Stomach (tissue), 4 donors: ENCODE measurements at regions not wholly inside any gene's neighbourhood (a gene's known extent, or its start where the extent isn't known, plus 50 kb on each side); places are given as distances from the start of the nearest gene placed in this dataset.

Experiments used
- EP300 ChIP-seq: sonication (generic); formaldehyde crosslinking; IDR thresholded peaks from one replicate; pipeline ENCODE4 v1.6.1; 2017; ENCODE audit warnings: antibody characterized with exemption
- POLR2A ChIP-seq, 4 donors: fragments of 450-650 bp; IDR thresholded peaks; one replicate each; pipeline ENCODE4 v1.6.1; 2016; ENCODE audit warnings: antibody characterized with exemption in 4 of 4, control low read depth in 2 of 4, mild to moderate bottlenecking in 1 of 4, moderate library complexity in 1 of 4
- TF ChIP-seq, protein P1 (sequence below), 7 experiments: fragments of 450-650 bp in 4 of 7; fragments of 200-600 bp in 3 of 7; sonication (generic) in 3 of 7; IDR thresholded peaks; one replicate each; pipeline ENCODE4 v1.5.1; 2016 to 2019; ENCODE audit warnings: antibody characterized with exemption in 7 of 7, control low read depth in 2 of 7, mild to moderate bottlenecking in 1 of 7

DNA sequence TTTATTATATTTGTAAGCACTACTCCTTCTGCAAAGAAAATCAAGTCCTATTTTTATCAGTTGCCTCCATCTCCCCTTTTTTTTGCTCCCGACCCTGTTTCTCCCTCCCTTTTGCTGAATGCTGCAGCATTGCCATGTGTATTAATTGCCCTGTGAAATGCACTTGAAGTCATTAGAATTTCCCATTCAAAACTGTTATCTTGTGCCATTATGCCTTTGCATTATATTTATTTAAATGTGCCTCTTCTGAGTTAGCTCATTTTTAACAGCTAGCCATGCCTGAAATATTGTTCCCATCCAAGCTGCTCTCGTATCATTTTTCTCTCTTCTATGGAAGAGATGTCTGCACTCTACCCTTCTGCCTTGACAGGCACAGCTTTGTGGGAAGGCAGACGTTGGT lies 404.0 kb upstream of the PLXNA2 start:
- TF ChIP-seq, protein P1, sequence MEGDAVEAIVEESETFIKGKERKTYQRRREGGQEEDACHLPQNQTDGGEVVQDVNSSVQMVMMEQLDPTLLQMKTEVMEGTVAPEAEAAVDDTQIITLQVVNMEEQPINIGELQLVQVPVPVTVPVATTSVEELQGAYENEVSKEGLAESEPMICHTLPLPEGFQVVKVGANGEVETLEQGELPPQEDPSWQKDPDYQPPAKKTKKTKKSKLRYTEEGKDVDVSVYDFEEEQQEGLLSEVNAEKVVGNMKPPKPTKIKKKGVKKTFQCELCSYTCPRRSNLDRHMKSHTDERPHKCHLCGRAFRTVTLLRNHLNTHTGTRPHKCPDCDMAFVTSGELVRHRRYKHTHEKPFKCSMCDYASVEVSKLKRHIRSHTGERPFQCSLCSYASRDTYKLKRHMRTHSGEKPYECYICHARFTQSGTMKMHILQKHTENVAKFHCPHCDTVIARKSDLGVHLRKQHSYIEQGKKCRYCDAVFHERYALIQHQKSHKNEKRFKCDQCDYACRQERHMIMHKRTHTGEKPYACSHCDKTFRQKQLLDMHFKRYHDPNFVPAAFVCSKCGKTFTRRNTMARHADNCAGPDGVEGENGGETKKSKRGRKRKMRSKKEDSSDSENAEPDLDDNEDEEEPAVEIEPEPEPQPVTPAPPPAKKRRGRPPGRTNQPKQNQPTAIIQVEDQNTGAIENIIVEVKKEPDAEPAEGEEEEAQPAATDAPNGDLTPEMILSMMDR (IDR thresholded peaks at IDR 0.05) = no peak
- TF ChIP-seq POLR2A (IDR thresholded peaks at IDR 0.05) = no peak
- TF ChIP-seq EP300 = no peak
